Esophagus muscularis mucosa (tissue), 4 donors: ENCODE measurements at regions not wholly inside any gene's neighbourhood (a gene's known extent, or its start where the extent isn't known, plus 50 kb on each side); places are given as distances from the start of the nearest gene placed in this dataset.

ENCODE experiments used
- DNase-seq: peaks from one replicate; pipeline ENCODE4 v3.0.0-alpha.2; 2017; ENCODE audit errors: extremely low spot score
- H3K27ac ChIP-seq, 4 donors: fragments of 200-600 bp; sonication (generic); replicated peaks in 1 of 4; 1 replicate in 3 of 4; 2 replicates in 1 of 4; pipeline ENCODE4 v1.5.1; 2016 to 2019; ENCODE audit warnings: mild to moderate bottlenecking in 1 of 4
- H3K27me3 ChIP-seq, 4 donors: fragments of 200-600 bp; sonication (generic); one replicate each; pipeline versions ENCODE4 v1.5.1 to v1.6.0; 2016 to 2019
- H3K36me3 ChIP-seq, 4 donors: fragments of 200-600 bp; sonication (generic); one replicate each; pipeline ENCODE4 v1.5.1; 2016 to 2019
- H3K4me1 ChIP-seq, 4 donors: fragments of 200-600 bp; sonication (generic); one replicate each; pipeline ENCODE4 v1.5.1; 2016 to 2019
- H3K4me3 ChIP-seq, 4 donors: fragments of 200-600 bp; sonication (generic); 1 replicate in 2 of 4; 2 replicates in 2 of 4; pipeline ENCODE4 v1.5.1; 2016 to 2019; ENCODE audit warnings: mild to moderate bottlenecking in 4 of 4, moderate library complexity in 1 of 4
- H3K9me3 ChIP-seq, 4 donors: fragments of 200-600 bp; sonication (generic); 1 replicate in 3 of 4; 2 replicates in 1 of 4; pipeline ENCODE4 v1.5.1; 2016 to 2019
- CTCF ChIP-seq, 3 experiments: fragments of 200-600 bp in 2 of 3; fragments of 450-650 bp in 1 of 3; sonication (generic) in 2 of 3; IDR thresholded peaks; one replicate each; pipeline ENCODE4 v1.5.1; 2017 to 2019; ENCODE audit warnings: antibody characterized with exemption in 3 of 3, mild to moderate bottlenecking in 2 of 3, moderate library complexity in 1 of 3
- EP300 ChIP-seq: sonication (generic); formaldehyde crosslinking; IDR thresholded peaks from one replicate; pipeline ENCODE4 v1.6.1; 2017; ENCODE audit warnings: antibody characterized with exemption
- POLR2A ChIP-seq: fragments of 450-650 bp; IDR thresholded peaks from one replicate; pipeline ENCODE4 v1.6.1; 2017; ENCODE audit warnings: antibody characterized with exemption, moderate library complexity, mild to moderate bottlenecking, low read depth
- POLR2AphosphoS5 ChIP-seq, 2 donors: sonication (generic); formaldehyde crosslinking; IDR thresholded peaks; one replicate each; pipeline ENCODE4 v1.6.1; 2017; ENCODE audit warnings: antibody characterized with exemption in 2 of 2
- WGBS: methylation state at CpG from one replicate; pipeline ENCODE4 v1.1.5; 2018; 5-methylcytosine and 5-hydroxymethylcytosine counted together
- intact Hi-C: fragments of 100-400 bp; cut with DNase I; formaldehyde crosslinking; loops from one replicate; pipeline ENCODE4 v1.15.1; 2023

DNA sequence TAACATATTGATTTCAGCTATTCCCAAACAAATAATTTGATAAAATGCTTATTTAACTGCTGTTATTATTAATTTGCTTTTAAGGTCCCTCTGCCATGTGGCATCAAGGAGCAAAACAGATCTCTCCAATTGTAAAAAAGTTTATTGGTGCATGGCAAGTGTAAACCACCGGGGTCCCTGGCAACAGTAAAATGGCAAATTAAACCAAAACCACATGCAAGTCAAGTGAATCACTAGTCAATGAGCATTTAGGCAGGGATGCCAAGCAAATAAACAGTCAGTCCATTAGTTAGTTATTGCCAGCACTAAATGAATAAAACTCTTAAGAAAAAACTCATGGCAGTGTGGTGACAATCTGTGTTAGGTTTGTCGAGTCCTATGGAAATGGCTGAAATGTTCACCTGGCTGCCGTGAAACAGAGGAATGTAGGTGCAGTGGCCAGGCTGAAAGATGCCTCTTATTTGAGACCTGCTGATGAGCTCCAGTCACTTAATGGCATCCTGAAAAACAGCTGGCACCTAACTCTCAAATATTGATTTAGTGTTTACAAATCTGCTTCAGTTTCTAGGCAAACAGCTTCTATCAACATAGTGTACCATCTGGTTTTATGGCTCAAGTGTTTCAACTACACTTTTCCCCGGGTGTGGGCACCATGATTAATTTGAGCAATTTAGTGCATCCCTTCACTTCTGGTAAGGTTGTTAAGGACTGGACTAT is 296.5 kb upstream of the ITGA1 start:
- H3K9me3 ChIP-seq, result no peaks in the 10 kb centered on the region
- 95% methylated on average over 4 of the region's 4 CpGs for WGBS
- H3K27ac ChIP-seq, result no peak overlapping the region
- no peaks in the 10 kb centered on the region for H3K36me3 ChIP-seq
- no peaks in the 10 kb centered on the region for H3K27me3 ChIP-seq
- no peak for TF ChIP-seq POLR2AphosphoS5 (IDR thresholded peaks at IDR 0.05)
- no peak for TF ChIP-seq CTCF (IDR thresholded peaks at IDR 0.05)
- TF ChIP-seq EP300, result no peak
- no peak overlapping the region for H3K4me3 ChIP-seq
- no peak for DNase-seq
- H3K4me1 ChIP-seq, result no peaks in the 10 kb centered on the region
- intact Hi-C loops, result no loop called here

DNA sequence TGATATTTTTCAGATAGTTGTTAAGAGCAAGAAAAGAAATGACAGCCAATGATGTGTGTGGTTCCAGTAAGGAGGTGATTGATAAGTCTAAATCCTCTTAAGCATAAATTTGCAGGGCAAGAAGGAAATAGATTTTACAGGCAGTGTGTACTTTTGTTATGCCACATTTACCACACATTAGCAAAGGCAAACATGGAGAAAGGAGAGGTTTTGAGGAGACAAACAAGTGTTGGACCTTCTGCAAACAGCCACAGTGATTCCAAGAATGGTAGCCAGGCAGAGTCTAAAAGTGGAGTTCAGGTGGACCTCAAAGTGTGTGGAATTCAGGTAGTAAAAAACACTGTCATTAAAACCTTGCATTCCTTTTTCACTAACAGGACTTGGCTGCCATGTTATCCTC is 295.9 kb upstream of the ITGA1 start:
- H3K4me3 ChIP-seq, result no peak overlapping the region
- DNase-seq, result no peak
- no peak for TF ChIP-seq EP300
- no peak for TF ChIP-seq POLR2A
- no peak for TF ChIP-seq CTCF (IDR thresholded peaks at IDR 0.05)
- TF ChIP-seq POLR2AphosphoS5 (IDR thresholded peaks at IDR 0.05), result no peak
- no peaks in the 10 kb centered on the region for H3K4me1 ChIP-seq
- no peak overlapping the region for H3K27ac ChIP-seq
- H3K9me3 ChIP-seq, result no peaks in the 10 kb centered on the region
- intact Hi-C loops, result no loop called here
- no peaks in the 10 kb centered on the region for H3K36me3 ChIP-seq
- H3K27me3 ChIP-seq, result no peaks in the 10 kb centered on the region

DNA sequence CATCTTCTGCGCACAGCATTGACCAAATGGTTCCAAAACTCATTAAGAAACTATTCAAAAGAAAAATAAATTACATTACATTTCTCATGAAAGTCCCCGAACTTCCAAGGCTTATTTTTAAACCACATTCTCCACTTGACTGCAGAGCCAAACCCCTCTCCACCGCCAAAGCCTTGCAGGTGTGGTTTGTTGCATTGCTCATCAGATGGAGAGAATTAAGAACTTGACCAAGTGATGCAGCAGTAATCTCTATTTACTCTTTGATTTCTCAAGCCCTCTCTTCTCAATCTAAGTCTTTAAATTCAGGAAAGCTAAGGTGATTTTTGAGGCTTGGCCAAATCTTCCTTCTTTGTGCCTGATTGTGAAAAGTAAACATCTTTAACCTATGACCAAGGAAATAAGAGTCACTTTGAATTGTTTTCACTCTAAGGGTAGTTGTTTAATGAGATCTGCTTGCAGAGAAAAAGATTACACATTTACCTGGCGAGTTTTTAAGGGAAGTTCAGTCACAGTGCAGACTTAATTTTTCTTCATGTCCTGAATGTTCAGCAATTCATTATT is 290.5 kb upstream of the ITGA1 start:
- no peaks in the 10 kb centered on the region for H3K9me3 ChIP-seq
- H3K27me3 ChIP-seq, result no peaks in the 10 kb centered on the region
- TF ChIP-seq EP300 (no peak), CTCF (IDR thresholded peaks at IDR 0.05) (no peak), POLR2A (no peak), POLR2AphosphoS5 (IDR thresholded peaks at IDR 0.05) (no peak)
- DNase-seq, result no peak
- WGBS, result 68% methylated on average over 4 of the region's 4 CpGs
- no peaks in the 10 kb centered on the region for H3K36me3 ChIP-seq
- no peak overlapping the region for H3K4me3 ChIP-seq
- no peak overlapping the region for H3K27ac ChIP-seq
- intact Hi-C loops, result no loop called here
- H3K4me1 ChIP-seq, result peaks cover 0 to 5% (median 2%) of the 10 kb centered on the region in 4 donors

GRCh38 chr5:52498607-52499006 is 289.1 kb upstream of the ITGA1 start:
- no peak overlapping the region for H3K4me3 ChIP-seq
- no peak for DNase-seq

More at GRCh38 chr5:52498607-52499006, 289.1 kb upstream of the ITGA1 start:
- TF ChIP-seq EP300 (no peak), CTCF (IDR thresholded peaks at IDR 0.05) (no peak), POLR2A (no peak), POLR2AphosphoS5 (IDR thresholded peaks at IDR 0.05) (no peak)
- intact Hi-C loops, result no loop called here
- H3K9me3 ChIP-seq, result no peaks in the 10 kb centered on the region
- no peak overlapping the region for H3K27ac ChIP-seq
- peaks cover 0 to 5% (median 2%) of the 10 kb centered on the region in 4 donors for H3K4me1 ChIP-seq
- no peaks in the 10 kb centered on the region for H3K36me3 ChIP-seq
- H3K27me3 ChIP-seq, result no peaks in the 10 kb centered on the region
